Esophagus muscularis mucosa (tissue), 3 donors: ENCODE measurements at regions not wholly inside any gene's neighbourhood (a gene's known extent, or its start where the extent isn't known, plus 50 kb on each side); places are given as distances from the start of the nearest gene placed in this dataset.

Experiments used
- CTCF ChIP-seq, 3 experiments: fragments of 200-600 bp in 2 of 3; fragments of 450-650 bp in 1 of 3; sonication (generic) in 2 of 3; IDR thresholded peaks; one replicate each; pipeline ENCODE4 v1.5.1; 2017 to 2019; ENCODE audit warnings: antibody characterized with exemption in 3 of 3, mild to moderate bottlenecking in 2 of 3, moderate library complexity in 1 of 3
- POLR2A ChIP-seq: fragments of 450-650 bp; IDR thresholded peaks from one replicate; pipeline ENCODE4 v1.6.1; 2017; ENCODE audit warnings: antibody characterized with exemption, moderate library complexity, mild to moderate bottlenecking, low read depth
- POLR2AphosphoS5 ChIP-seq, 2 donors: sonication (generic); formaldehyde crosslinking; IDR thresholded peaks; one replicate each; pipeline ENCODE4 v1.6.1; 2017; ENCODE audit warnings: antibody characterized with exemption in 2 of 2

- TF ChIP-seq CTCF (IDR thresholded peaks at IDR 0.05) = no peak
- no peak for TF ChIP-seq POLR2A
- TF ChIP-seq POLR2AphosphoS5 (IDR thresholded peaks at IDR 0.05) = no peak
These were observed 384.6 kb downstream of the IDS start for GRCh38 chrX:149120459-149120858.
